ENCODE measurements at regions not wholly inside any gene's neighbourhood (a gene's known extent, or its start where the extent isn't known, plus 50 kb on each side); places are given as distances from the start of the nearest gene placed in this dataset.

DNA sequence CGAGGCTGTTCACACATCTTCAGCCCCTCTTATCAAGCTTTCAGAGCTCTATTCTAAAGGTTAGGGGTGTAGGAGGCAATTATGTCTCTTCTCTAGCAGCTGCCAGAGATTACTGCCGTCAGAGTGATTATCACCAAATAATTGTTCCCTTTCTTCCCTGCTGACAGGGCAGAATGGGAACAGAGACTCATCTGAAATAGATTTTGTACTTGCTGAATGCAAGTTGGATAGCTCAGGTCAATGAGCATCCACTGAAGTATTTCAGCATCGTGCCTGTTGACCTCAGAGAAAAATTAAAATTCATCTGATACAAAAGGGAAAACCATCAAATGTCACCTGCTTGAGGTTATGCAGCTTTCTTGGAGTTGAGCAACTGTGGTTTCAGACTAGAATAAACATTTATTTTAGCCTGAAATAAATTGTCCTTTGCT lies 213.7 kb upstream of the MAP3K1 start:
- no peak overlapping the region for H3K9ac ChIP-seq (ENCODE audit: insufficient read depth in 1 of 2, low read depth in 2 of 2, low read length in 2 of 2)
- no peaks in the 10 kb centered on the region; a peak in 1 of 5 replicates for H3K4me1 ChIP-seq (replicated peaks in 1 of 2; ENCODE audit: control insufficient read depth in 2 of 2, insufficient read depth in 2 of 2, low read length in 2 of 2)
- FAIRE-seq (no peak), ATAC-seq (no peak), DNase-seq (ENCODE audit: extremely low read depth in 1 of 4, low spot score in 3 of 4) (no peak)
- in situ Hi-C loops (cut with MboI), result no loop called here
- WGBS (ENCODE audit: insufficient coverage, low coverage, missing lambda C conversion rate), result 0% methylated on average over 3 of the region's 3 CpGs
- H3K27ac ChIP-seq (ENCODE audit: extremely low read depth, low read depth, low read length), result no peak overlapping the region
- no peaks in the 10 kb centered on the region for H3K9me1 ChIP-seq (ENCODE audit: control insufficient read depth, insufficient read depth, low read length)
- CTCF ChIA-PET (ENCODE audit: low intra/inter-chr PET ratio), result no interaction called here
- no peaks in the 10 kb centered on the region for H3K79me2 ChIP-seq (ENCODE audit: control insufficient read depth, insufficient read depth, low read length)
- no peak overlapping the region for H3K4me2 ChIP-seq (ENCODE audit: insufficient read depth, low read length)
- BruUV-seq (replicated peaks), result no TSS peak
- TF ChIP-seq, protein P1, sequence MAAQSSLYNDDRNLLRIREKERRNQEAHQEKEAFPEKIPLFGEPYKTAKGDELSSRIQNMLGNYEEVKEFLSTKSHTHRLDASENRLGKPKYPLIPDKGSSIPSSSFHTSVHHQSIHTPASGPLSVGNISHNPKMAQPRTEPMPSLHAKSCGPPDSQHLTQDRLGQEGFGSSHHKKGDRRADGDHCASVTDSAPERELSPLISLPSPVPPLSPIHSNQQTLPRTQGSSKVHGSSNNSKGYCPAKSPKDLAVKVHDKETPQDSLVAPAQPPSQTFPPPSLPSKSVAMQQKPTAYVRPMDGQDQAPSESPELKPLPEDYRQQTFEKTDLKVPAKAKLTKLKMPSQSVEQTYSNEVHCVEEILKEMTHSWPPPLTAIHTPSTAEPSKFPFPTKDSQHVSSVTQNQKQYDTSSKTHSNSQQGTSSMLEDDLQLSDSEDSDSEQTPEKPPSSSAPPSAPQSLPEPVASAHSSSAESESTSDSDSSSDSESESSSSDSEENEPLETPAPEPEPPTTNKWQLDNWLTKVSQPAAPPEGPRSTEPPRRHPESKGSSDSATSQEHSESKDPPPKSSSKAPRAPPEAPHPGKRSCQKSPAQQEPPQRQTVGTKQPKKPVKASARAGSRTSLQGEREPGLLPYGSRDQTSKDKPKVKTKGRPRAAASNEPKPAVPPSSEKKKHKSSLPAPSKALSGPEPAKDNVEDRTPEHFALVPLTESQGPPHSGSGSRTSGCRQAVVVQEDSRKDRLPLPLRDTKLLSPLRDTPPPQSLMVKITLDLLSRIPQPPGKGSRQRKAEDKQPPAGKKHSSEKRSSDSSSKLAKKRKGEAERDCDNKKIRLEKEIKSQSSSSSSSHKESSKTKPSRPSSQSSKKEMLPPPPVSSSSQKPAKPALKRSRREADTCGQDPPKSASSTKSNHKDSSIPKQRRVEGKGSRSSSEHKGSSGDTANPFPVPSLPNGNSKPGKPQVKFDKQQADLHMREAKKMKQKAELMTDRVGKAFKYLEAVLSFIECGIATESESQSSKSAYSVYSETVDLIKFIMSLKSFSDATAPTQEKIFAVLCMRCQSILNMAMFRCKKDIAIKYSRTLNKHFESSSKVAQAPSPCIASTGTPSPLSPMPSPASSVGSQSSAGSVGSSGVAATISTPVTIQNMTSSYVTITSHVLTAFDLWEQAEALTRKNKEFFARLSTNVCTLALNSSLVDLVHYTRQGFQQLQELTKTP (IDR thresholded peaks at IDR 0.05; ENCODE audit: low read depth in 1 of 2, partially characterized antibody in 2 of 2), result no peak
- TF ChIP-seq JUNB (CRISPR knock-in tag; conservative IDR thresholded peaks at IDR 0.05) (no peak), YY1 (IDR thresholded peaks at IDR 0.05; ENCODE audit: borderline replicate concordance in 1 of 3, control insufficient read depth in 1 of 3, extremely low read depth in 1 of 3, insufficient read depth in 3 of 3, insufficient read length in 1 of 3, insufficient replicate concordance in 2 of 3, low read depth in 1 of 3, low read length in 2 of 3) (no peak), KLF1 (tag; IDR thresholded peaks at IDR 0.05) (no peak)
- 0 out of 2 replicates have a peak, but pooled peaks cover 3% of the 10 kb centered on the region for H4K20me1 ChIP-seq (replicated peaks; ENCODE audit: control insufficient read depth, insufficient read depth, low read length)
- no peaks in the 10 kb centered on the region for H3K36me3 ChIP-seq (ENCODE audit: control insufficient read depth, insufficient read depth, low read length)
- no peaks in the 10 kb centered on the region for H3K9me3 ChIP-seq (replicated peaks; ENCODE audit: control insufficient read depth, insufficient read depth, low read depth, low read length)
- intact Hi-C loops (cut with micrococcal nuclease), result no loop called here
- POLR2A ChIA-PET, result interaction anchor here (1.0 kb wide), 1 partner anchor 8 kb away, joined by 4 read pairs; no protein-coding TSS in a partner anchor
- no peak overlapping the region for H2AFZ ChIP-seq (ENCODE audit: low read depth, low read length)
- H3K4me3 ChIP-seq, result no peak overlapping the region
- H3K27me3 ChIP-seq (ENCODE audit: control insufficient read depth in 2 of 2, insufficient read depth in 2 of 2, low read length in 2 of 2), result peaks cover 9 to 11% of the 10 kb centered on the region in 2 experiments; a peak in 2 of 5 replicates

Data from K562 (cell line).